Activated CD4-positive, alpha-beta T cell treated with anti-CD3 and anti-CD28 coated beads, Interleukin-2, amount 50 U/mL, for 16 hours (primary cell): ENCODE measurements at regions not wholly inside any gene's neighbourhood (a gene's known extent, or its start where the extent isn't known, plus 50 kb on each side); places are given as distances from the start of the nearest gene placed in this dataset.

Experiments used
- DNase-seq: peaks from one replicate; pipeline ENCODE4 v3.0.0-alpha.2; 2020

DNA sequence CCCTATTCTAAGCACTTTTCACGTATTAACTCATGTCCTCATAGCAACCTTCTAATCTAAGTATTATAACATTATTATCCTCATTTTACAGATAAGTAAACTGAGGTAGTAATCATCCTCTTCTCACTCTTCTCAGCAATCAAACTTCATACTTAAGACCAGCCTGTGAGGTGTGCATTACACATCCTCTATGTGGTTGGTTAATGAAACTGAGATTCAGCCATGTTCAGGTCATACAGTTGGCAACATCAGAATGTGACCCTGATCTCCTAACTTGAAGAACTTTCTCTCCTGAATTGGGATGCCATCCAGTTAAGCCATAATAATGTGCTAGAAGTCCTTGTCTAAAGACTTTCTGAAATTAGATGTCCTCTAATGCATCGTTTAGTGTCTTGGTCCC lies 275.1 kb upstream of the ANKRD55 start:
- DNase-seq: no peak

DNA sequence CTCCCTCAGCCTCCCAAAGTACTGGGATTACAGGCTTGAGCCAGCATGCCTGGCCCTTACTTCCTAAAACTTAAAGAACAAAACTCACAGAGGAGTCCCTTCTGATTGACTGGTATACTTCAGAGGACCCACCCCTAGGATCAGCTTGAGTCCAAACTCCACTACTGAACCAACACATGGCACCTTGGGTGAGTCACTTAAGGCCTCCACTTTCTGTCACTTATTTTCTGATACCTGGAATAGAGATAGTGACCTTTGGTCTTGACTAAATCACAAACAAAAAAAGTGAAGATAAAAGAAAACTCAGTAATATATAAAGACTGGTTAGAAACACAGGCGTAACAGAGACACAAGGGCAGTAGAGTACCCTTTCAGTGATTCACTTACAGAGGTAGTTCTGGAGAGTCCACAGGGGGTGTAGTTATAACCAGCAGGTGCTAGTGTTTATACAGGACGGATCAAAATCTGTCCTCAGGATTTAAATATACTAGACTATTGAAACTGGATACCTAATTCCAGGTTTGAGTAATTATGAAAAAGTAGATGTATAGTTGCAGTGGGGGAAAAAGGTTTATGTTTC lies 274.3 kb upstream of the ANKRD55 start:
- DNase-seq: no peak

DNA sequence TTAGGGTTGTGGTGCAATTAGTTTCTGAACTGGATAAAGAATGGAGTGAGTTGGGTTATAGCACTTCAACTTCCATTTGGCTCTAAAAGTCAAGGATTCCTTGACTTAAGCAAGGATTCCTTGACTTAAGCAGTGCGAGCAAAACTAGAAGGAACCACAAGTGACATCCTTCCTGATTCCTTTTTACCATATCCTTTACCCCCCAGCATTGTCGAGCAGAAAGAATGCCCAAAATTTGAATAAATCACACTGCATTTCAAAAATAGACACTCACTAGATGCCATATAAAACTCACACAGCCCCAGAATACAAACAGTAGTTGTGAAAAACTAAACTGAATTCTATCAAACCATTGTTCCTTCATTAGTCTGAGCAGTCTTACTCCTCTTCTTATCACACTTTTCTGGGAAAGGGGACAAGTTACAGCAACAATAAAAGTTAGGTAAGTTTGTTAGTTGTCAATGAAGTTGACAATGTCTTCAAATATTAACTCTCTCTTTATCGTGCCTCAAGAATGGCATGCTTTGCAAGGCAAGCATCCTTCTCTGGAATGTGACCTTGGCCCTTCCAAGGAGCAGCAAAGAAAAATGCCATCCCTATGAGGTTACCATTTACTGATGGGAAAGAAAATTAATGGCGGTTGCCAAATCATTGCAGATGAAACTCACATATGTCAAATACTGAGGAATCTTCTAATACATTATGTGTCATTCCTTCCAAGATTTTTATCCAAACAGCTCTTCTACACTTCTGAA lies 273.3 kb upstream of the ANKRD55 start:
- no peak for DNase-seq

DNA sequence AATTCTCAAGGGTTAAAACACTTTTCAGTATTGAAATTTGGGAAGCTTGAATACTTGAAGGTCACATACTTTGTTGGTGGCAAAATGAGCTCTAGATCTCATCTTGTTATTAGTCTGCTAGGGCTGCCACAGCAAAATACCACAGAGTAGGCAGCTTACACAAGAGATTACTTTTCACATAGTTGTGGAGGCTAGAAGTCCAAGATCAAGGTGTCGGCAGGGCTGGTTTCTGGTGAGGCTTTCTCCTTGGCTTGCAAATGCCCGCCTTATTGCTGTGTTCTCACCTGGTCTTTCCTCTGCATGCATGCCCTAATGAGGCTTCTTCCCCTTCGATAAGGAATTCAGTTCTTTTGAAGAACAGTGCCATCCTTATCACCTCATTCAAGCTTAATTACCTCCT lies 270.8 kb upstream of the ANKRD55 start:
- no peak for DNase-seq

DNA sequence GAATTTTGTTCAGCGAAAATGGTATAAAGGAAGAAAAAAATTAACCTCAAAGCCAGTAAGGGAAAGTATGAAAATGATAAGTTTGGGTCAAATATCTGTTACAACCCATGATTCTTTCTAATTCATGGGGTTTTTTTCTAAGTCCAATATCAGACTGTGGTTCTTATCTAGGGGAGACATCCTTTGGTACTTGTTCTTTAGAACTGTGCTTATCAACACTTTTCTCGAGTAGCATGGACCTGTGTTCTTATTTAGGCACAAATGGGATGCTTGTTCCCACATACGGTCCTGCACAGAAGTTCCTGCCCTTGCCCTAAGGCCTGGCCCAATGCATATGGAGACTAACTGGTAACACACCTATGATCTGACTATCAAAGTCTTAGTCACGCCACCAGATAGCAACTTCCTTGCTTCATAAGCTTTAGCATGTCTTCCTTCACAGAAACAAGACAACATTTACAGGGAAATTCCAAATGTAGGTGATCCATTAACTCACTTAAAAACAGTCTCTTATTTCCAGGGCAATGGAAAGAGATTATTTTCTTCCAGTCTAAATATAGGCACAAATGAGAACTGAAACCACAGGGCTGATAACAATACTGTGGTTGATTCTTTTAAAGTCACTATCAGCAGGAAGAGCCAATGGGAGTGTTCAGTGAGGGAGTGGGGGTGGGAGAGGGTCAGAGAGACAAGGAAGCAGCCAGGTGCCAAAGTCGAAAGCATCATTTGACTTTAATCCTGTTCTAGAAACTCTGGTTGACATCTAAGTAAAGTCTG lies 268.8 kb upstream of the ANKRD55 start:
- no peak for DNase-seq

DNA sequence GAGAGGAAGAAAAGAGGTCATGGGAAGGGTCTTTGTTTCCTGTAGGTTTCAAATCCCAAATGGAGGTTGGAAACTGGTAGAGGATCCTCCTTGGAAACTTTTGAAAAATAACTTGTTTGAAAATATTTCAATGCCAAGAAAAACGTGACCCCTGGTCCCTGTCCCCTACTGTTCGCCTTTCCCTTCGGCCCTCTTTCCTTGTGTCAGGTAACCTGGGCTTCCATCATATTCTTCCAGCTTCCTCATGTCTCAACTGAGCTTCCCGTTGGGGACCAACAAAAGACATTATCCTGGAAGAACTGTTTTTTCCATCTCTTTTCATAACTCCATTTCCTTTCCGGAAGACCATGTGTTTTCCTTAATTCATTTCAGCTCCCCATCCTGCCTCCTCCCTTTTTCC lies 266.8 kb upstream of the ANKRD55 start:
- no peak for DNase-seq

DNA sequence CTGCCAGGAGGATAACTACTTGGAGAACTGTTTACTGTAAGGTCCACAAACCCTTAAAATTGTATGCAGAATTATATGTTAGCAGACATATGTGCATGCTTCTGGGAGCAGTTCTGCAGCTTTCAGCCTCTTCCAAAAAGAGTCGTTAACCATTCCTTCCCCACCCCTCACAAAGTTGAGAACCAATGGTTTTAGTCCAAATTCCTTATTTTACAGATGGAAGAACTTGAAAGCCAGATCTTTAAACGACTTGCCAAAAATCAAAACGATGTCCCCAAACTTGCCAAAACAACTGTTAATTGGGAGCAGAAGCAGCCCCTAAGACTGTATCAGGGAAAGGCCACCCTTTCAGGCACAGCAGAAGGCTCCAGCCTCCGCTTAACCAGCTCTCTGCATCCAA lies 266.4 kb upstream of the ANKRD55 start:
- no peak for DNase-seq

DNA sequence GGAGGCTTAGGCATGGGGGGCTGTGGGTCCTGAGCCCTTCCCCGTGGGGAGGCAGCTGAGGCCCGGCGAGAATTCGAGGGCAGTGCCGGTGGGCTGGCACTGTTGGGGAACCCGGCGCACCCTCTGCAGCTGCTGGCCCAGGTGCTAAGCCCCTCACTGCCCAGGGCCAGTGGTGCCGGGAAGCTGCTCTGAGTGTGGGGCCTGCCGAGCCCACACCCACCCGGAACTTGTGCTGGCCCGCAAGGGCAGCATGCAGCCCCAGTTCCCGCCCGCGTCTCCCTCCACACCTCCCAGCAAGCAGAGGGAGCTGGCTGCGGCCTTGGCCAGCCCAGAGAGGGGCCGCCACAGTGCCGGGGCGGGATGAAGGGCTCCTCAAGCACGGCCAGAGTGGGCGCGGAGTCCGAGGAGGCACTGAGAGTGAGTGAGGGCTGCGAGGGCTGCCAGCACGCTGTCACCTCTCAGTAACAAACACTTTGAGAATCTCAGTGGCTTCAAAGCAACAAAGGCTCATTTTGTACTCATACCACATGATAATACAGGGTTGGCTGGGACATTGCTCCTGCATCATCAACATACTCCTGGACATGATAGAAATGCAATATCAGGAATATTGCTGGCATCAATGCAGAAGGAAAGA lies 265.7 kb upstream of the ANKRD55 start:
- no peak for DNase-seq

DNA sequence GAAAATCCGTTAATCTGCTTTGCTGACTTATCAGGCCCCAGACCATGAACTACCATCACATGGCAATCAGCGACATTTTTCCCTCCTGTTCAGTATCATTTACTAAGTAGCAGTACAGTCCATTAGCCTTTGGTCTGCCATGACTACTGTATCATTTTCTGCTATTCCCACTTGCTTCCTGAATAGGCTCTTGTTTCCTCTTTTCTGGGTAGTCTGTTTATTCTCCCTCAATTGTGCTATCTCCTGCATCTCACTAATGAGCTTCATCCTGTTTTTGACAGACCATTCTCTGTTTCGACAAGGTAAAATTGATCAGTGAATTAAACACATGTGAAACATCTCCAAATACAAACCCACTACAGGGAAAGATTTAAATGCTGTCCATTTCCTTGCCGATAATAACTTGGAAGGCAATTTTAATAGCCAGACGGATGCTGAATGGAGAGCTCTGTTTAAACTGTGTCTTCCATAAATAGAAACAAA lies 263.5 kb upstream of the ANKRD55 start:
- DNase-seq: no peak

DNA sequence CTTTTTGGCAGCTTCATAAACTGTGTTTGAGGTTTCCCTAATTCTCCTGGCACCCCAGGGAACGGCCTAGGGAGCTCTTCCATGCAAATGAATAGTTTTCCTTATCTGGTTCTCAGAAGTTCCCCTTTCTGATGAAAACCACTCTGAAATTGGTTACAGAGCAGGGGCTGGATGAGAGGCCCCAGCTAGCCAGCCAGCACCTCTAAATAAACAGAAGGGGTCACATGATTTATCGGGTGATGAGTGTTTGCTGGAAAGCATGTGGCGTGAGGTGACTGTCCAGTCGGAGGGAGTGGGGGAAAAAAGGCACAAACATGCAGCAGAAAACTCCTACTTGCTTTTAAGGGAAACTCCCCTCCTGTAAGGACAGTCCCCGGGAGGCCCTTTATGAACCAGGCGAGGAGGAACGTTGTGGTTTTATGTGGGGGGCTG lies 261.2 kb upstream of the ANKRD55 start:
- DNase-seq: no peak

DNA sequence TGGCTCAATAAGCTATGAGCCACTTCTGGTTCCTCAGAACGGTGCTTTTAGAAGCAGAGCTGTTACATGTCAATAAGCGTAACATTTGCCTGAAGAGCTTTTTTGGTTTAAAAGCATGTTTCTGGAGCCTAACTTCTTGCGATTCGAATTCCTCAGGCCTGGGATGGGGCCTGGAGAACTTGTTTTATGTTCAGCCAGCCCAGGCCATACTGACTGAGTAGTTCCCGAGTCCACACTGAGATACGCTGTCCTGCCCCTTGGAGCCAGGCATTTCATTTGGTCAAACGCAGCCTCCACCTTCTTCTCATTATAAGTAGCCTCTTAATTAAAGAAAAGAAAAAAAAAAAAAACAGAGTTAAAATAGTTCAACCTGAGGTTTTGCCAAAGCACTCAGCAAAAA lies 260.6 kb upstream of the ANKRD55 start:
- DNase-seq: no peak

DNA sequence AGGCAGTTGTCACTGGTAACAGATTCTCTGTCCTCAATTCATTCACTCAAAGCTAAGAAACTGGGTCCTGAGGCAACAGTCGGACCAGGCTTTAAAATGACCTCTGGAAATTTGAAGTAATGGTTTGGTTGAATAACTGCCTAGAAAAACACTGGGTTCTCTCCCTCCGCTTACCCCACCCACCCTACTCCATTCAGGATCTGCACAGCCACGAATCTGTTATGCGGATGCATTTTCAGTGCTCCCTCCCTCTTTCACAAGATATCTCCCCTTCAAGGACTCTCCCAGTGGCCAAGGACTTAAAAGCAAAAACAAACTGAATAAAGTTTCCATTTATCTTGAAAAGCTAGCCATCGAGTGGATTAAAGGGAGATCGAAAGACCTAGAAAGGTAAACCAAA lies 260.2 kb upstream of the ANKRD55 start:
- DNase-seq: no peak

DNA sequence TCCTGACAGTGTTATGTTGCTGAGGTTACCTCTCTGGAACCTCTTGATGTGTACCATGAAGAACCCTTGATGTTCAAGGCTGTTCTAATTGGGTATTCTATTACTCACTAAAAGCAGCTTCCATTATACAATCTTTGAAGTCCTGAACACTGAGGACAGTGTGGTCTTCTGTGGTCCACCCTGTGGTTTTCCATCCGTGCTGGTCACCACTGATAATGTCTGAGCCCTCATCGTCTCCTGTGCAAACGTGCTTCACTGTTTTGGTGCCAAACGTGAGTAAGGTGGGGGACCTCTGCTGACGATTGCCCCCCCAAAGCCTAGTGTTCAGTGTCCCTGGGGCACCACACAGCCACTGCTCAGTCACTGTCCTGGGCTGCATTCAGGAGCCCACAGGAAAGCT lies 259.7 kb upstream of the ANKRD55 start:
- no peak for DNase-seq

DNA sequence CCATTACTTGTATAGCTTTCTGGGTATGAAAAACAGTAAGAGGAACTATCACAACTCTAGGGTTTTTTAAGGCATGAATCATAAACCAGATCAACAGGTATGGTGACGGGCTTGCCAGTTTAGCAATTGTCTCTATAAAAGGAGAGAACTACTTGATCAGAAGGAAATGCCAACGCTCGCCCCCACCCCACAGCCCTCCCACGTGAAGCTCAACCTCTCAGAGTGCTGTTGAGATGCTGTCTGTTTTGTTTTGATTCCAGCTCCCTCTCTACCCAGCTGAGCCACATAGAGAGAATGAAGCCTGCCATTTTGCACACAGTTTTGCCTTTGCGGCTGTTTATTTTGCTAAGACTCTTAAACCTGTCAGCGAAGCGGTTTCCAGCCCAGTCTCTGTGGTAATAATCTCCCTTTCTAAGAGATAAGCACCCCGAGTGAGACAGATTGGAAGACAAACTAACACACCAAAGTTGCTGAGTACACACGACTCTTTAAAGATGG lies 257.9 kb upstream of the ANKRD55 start:
- no peak for DNase-seq

DNA sequence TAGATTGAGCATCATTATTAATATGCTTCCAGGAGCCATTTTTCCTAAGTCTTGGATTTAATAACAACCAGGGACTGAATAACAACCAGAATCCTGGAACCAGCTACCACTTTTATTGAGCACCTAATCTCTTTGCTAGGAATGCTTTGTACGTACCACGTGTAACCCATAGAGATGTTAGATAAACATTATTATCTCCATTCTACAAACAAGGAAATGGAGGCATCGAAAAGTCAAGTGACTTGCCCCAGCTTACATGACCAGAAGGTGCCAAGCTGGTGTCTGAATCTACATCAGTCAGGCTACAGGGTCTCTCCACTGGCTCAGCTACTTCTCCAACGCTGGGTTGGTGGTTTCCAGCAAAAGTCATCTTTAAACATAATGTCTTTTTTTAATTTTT lies 256.1 kb upstream of the ANKRD55 start:
- no peak for DNase-seq

DNA sequence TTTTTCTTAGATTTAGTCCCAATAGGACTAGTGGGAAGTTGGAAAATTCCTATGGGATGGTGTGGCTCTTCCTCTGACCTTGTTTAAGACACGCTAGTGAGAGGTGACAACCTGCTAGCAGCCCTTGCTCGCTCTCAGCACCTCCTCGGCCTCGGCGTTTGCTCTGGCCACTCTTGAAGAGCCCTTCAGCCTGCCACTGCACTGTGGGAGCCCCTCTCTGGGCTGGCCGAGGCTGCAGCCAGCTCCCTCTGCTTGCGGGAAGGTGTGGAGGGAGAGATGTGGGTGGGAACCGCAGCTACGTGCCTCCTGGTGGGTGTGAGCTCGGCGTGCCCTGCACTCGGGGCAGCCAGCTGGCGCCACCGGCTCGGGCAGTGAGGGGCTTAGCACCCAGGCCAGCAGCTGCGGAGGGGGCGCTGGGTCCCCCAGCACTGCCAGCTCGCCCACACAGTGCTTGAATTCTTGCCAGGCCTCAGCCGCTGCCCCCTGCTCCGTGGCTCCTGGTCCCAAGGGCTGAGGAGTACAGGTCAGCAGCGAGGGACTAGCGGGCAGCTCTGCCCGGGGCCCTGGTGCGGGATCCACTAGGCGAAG lies 254.5 kb upstream of the ANKRD55 start:
- DNase-seq: no peak

DNA sequence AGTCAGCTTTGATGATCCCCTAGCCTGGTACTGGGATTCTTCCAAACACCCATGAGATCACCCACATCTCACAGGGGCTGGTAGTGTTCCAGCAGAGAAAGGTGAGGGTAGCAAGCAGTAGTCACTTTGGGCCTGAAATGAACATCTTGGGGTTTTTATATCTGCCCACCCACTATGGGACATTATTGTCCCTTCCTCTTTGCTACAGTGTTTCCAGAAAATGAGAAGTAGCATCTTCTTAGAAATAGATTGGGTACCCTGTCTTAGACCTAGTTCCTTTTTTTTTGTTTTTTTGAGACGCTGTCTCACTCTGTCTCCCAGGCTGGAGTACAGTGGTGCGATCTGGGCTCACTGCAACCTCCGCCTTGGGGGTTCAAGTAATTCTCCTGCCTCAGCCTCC lies 249.2 kb upstream of the ANKRD55 start:
- no peak for DNase-seq

DNA sequence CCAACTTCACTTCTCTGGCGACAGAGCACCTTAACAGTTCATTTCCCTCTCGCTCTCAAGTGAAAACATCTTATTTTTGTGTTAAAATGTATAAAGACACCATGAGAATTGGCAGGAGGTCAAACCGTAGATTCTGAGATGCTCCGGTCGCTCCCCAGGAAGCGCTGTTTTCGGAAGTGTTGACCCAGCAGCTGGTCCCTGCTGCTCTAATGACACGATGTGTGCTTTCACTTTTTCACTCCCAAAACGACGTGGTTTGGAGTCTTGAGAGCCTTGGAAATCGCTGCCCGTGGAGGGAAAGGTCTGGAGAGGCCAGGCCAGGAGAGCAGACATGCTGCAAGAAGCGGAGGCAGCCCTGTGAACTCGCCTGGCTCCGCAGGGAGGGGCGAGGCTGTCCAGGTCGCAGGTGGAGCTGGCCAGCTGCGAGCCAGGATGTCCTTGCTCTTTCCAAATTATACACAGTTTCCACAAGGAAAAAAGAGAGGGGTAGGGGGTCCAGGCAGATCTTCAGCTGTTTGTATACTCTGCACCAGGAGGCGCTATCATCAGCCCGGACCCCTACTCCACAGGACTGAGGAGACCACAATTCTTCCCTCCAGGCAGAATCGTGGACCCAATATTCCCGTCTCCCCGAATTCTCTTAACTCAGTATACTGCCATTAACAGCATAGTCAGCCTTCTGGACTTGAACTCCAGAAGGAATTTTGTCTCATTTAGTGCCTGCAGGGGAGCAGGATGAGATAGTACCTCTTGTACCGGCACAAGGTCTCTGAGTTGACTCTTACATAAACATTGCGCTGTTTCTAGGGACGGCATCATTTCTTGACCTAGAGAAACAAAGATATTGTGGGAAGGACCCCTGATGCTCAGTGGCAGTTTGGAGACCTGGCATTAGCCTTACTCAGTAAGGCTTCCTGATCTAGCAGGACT lies 248.6 kb upstream of the ANKRD55 start:
- DNase-seq: no peak

DNA sequence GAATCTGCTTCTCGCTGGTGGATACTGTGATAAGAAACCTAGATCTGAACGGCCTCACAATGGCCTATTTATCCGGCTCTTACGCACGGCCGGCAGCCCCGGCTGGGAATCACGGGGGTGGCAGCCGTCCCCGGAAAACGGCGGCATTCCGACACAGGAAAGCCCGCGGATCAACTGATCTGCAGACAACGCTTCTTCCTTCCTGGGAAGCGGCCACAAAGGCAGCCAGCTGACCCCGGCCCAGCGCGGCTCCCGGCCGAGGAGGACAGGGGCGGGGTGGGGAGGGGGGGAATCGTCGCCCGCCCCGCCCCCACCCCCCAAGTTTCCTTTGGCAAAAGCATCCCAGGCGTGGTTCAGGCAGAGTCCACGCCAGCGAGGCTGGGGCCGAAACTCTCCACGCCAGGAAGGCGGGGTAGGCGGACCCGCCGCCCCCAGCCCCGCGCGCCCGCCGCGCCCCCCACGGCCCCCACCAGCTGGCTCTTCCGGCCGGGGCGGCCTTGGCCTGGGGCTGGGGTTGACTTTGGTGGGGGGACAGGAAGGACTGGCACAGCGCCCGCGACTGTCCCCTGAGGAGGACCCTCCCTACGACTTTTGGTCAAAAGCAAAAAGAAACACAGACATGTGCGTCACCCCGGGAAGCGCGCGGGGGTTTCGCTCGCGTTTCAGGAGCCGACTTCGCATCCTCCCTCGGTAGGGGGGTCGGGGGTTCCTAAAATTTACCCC lies 247.7 kb upstream of the ANKRD55 start:
- DNase-seq: no peak

DNA sequence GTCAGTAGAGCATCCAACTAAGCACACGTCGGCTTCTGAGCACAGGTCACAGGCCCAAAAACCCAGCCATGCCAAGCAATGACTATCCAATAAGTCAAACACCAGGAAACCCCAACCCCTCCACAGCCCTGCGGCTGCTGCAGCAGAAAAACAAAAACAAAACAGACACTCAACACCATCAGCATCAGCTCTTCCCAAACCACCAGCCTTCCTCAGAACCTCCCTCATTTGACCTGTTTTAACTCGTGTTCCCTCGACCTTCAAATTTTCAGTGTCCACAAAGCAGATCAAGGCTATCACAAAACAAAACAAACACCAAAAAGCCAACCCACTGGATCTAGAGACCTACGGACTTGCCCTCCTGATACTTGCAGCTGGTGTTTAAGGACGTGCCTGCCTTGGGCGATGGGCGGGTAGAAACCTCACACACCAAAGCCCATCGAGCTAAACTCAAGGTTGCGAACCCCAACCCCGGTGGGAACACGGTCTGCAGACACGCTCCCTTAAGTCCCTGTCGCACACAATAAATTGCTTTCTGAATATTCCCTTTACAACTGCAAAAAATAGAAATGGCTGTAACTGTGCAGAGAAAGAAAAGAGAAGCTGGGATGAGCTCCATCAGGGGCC lies 247.1 kb upstream of the ANKRD55 start:
- DNase-seq: no peak

DNA sequence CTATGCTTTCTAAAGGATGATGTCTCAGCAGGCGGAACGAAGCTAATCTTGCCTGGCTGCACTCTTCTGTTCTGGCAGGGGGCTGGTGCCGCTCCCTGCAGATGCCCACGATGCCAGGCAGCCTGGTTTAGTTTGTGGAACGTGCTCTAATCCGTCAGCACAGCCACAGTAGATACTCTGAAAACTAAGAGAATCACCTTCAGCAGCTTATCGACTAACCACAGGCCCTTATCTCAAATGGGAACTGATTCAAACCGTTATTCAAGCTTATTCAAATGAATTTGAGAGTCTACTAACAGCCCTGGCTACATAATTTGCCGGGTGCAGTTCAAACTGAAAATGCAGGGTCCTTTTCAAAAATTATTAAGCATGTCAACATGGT lies 246.6 kb upstream of the ANKRD55 start:
- peak; percentile 47 for DNase-seq
